ENCODE measurements at regions not wholly inside any gene's neighbourhood (a gene's known extent, or its start where the extent isn't known, plus 50 kb on each side); places are given as distances from the start of the nearest gene placed in this dataset.

DNA sequence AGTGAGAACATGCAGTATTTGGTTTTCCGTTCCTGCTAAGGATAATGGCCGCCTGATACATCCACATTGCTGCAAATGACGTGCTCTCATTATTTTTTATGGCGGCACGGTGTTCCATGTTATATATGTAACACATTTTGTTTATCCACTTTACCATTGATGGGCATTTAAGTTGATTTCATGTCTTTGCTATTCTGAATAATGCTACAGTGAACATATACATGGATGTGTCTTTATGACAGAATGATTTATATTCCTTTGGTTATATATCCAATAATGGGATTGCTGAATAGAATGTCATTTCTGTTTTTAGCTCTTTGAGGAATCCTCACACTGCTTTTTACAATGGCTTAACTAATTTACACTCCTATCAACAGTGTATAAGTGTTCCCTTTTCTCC is 1223.2 kb downstream of the RAPGEF2 start:
- ChIA-PET CTCF (no interaction called here), POLR2A (no interaction called here)
- Histone ChIP-seq H3K4me2 (no peak overlapping the region), H3K4me1 (peaks cover 2% of the 10 kb centered on the region; the same call in 2 of the 3 replicates), H3K27ac (no peak overlapping the region), H3K4me3 (no peak overlapping the region), H3K9me3 (peaks cover 9% of the 10 kb centered on the region; the same call in 1 of the 3 replicates)
- 68% methylated on average over 5 of the region's 5 CpGs for WGBS (ENCODE audit: missing lambda C conversion rate)
- TF ChIP-seq, protein P1, sequence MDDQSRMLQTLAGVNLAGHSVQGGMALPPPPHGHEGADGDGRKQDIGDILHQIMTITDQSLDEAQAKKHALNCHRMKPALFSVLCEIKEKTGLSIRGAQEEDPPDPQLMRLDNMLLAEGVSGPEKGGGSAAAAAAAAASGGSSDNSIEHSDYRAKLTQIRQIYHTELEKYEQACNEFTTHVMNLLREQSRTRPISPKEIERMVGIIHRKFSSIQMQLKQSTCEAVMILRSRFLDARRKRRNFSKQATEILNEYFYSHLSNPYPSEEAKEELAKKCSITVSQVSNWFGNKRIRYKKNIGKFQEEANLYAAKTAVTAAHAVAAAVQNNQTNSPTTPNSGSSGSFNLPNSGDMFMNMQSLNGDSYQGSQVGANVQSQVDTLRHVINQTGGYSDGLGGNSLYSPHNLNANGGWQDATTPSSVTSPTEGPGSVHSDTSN (IDR thresholded peaks at IDR 0.05): no peak
- TF ChIP-seq HOXB5 (CRISPR knock-in tag; IDR thresholded peaks at IDR 0.05) (no peak), ZFP36 (IDR thresholded peaks at IDR 0.05; ENCODE audit: borderline replicate concordance, partially characterized antibody) (no peak), CBX2 (IDR thresholded peaks at IDR 0.05; ENCODE audit: borderline replicate concordance, low read depth) (no peak), BHLHE40 (IDR thresholded peaks at IDR 0.05; ENCODE audit: low read depth, low read length) (no peak), GATA3 (IDR thresholded peaks at IDR 0.05; ENCODE audit: borderline replicate concordance) (no peak), EHF (CRISPR knock-in tag; IDR thresholded peaks at IDR 0.05) (no peak), ZNF302 (CRISPR knock-in tag; IDR thresholded peaks at IDR 0.05) (no peak), NR3C1 (IDR thresholded peaks at IDR 0.05) (no peak), RARB (CRISPR knock-in tag; IDR thresholded peaks at IDR 0.05) (no peak), NFE2L2 (conservative IDR thresholded peaks at IDR 0.05; ENCODE audit: low read length) (no peak), HDAC2 (IDR thresholded peaks at IDR 0.05) (no peak), POLR2A (IDR thresholded peaks at IDR 0.05; ENCODE audit: low read length) (no peak), RNF2 (IDR thresholded peaks at IDR 0.05; ENCODE audit: borderline replicate concordance, low read depth) (no peak), JUNB (IDR thresholded peaks at IDR 0.05) (no peak), TFCP2L1 (CRISPR knock-in tag; IDR thresholded peaks at IDR 0.05) (no peak), POLR2AphosphoS2 (conservative IDR thresholded peaks at IDR 0.05; ENCODE audit: low read length) (no peak)
- ATAC-seq (no peak), FAIRE-seq (no peak), DNase-seq (ENCODE audit: low read depth in 1 of 2, low spot score in 1 of 2) (no peak)

DNA sequence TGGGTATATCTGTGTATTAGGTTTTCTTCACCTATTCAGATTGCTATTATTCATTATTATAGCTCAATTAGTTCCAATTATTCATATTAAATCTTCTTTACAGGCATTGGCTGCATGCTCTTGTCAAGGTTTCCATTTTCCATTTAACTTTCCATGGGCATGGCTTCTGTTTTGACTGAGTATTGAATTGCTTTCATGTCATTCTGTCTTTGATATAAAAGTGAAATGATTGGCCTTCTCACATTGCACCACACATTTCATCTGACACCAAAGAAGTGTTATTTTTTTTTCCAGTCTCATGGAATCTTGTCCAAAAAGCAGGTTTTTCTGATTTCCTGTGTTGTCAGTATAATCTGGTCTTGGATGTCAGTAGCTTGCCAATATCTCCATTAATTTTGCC is 1244.3 kb downstream of the RAPGEF2 start:
- FAIRE-seq: no peak
- ChIA-PET POLR2A (no interaction called here), CTCF (no interaction called here)
- TF ChIP-seq RFX5 (IDR thresholded peaks at IDR 0.05) (no peak), POLR2AphosphoS2 (conservative IDR thresholded peaks at IDR 0.05; ENCODE audit: low read length) (no peak), HOXB5 (CRISPR knock-in tag; IDR thresholded peaks at IDR 0.05) (no peak), FOXS1 (CRISPR knock-in tag; IDR thresholded peaks at IDR 0.05) (no peak), JUNB (IDR thresholded peaks at IDR 0.05) (no peak), KDM5A (IDR thresholded peaks at IDR 0.05) (no peak)
- TF ChIP-seq, protein P1 (IDR thresholded peaks at IDR 0.05): no peak
- TF ChIP-seq, protein P2, sequence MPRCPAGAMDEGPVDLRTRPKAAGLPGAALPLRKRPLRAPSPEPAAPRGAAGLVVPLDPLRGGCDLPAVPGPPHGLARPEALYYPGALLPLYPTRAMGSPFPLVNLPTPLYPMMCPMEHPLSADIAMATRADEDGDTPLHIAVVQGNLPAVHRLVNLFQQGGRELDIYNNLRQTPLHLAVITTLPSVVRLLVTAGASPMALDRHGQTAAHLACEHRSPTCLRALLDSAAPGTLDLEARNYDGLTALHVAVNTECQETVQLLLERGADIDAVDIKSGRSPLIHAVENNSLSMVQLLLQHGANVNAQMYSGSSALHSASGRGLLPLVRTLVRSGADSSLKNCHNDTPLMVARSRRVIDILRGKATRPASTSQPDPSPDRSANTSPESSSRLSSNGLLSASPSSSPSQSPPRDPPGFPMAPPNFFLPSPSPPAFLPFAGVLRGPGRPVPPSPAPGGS (IDR thresholded peaks at IDR 0.05): no peak
- no peaks in the 10 kb centered on the region for H3K9me3 ChIP-seq
- ATAC-seq: no peak
- no peak for DNase-seq (ENCODE audit: low read depth in 1 of 2, low spot score in 1 of 2)
- H3K4me2 ChIP-seq: no peak overlapping the region
- H3K27ac ChIP-seq: no peak overlapping the region
- no peak overlapping the region for H3K4me3 ChIP-seq
- H3K4me1 ChIP-seq: no peaks in the 10 kb centered on the region

DNA sequence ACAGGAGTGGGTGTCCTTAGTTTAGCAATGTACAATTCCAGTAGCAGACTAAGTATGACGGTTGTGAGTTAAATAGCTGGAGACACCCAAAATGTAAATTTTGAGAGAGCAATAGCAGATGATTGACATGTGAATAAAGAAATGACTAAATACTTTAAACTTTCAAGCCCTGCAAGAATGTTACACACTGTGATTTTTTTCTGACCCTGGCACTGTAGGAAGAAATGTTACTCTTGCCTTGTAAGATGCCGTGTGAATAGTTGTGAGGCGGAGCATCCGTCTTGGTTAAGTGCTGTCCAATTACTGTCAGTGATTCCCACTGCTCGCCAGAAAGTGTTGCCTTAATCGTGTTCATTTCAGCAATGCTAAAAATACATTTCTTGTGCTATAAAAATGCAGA is 1248.1 kb downstream of the RAPGEF2 start:
- H3K4me3 ChIP-seq: no peak overlapping the region
- no peak overlapping the region for H3K4me2 ChIP-seq
- TF ChIP-seq RARB (CRISPR knock-in tag; IDR thresholded peaks at IDR 0.05): no peak
- no peak for TF ChIP-seq EHF (CRISPR knock-in tag; IDR thresholded peaks at IDR 0.05)
- no peak for TF ChIP-seq NPAS2 (CRISPR knock-in tag; IDR thresholded peaks at IDR 0.05; ENCODE audit: borderline replicate concordance)
- TF ChIP-seq HOXA7 (CRISPR knock-in tag; IDR thresholded peaks at IDR 0.05): no peak
- TF ChIP-seq FOXS1 (CRISPR knock-in tag; IDR thresholded peaks at IDR 0.05): no peak
- no peak for DNase-seq (ENCODE audit: low read depth in 1 of 2, low spot score in 1 of 2)
- no peaks in the 10 kb centered on the region for H3K9me3 ChIP-seq
- FAIRE-seq: no peak
- ChIA-PET POLR2A (no interaction called here), CTCF (no interaction called here)
- no peaks in the 10 kb centered on the region for H3K4me1 ChIP-seq
- ATAC-seq: no peak
- WGBS (ENCODE audit: missing lambda C conversion rate): 83% methylated on average over 6 of the region's 6 CpGs
- no peak overlapping the region for H3K27ac ChIP-seq
